Upper lobe of left lung (tissue), 4 donors: ENCODE measurements at regions not wholly inside any gene's neighbourhood (a gene's known extent, or its start where the extent isn't known, plus 50 kb on each side); places are given as distances from the start of the nearest gene placed in this dataset.

ENCODE experiments used
- CTCF ChIP-seq, 6 experiments: fragments of 450-650 bp in 4 of 6; fragments of 200-600 bp in 2 of 6; sonication (generic) in 2 of 6; IDR thresholded peaks; one replicate each; pipeline ENCODE4 v1.5.1; 2016 to 2019; ENCODE audit warnings: antibody characterized with exemption in 6 of 6
- EP300 ChIP-seq, 4 donors: sonication (generic); formaldehyde crosslinking; IDR thresholded peaks; one replicate each; pipeline ENCODE4 v1.5.1; 2017; ENCODE audit warnings: antibody characterized with exemption in 4 of 4, control low read depth in 2 of 4
- POLR2A ChIP-seq, 4 donors: fragments of 450-650 bp; IDR thresholded peaks; one replicate each; pipeline ENCODE4 v1.5.1; 2016 to 2017; ENCODE audit warnings: antibody characterized with exemption in 4 of 4, mild to moderate bottlenecking in 2 of 4
- POLR2AphosphoS5 ChIP-seq, 2 donors: sonication (generic); formaldehyde crosslinking; IDR thresholded peaks; one replicate each; pipeline ENCODE4 v1.5.1; 2017; ENCODE audit warnings: antibody characterized with exemption in 2 of 2

GRCh38 chr11:70786021-70786665 lies 387.8 kb downstream of the CTTN start:
- no peak for TF ChIP-seq POLR2A (IDR thresholded peaks at IDR 0.05)
- no peak for TF ChIP-seq CTCF (IDR thresholded peaks at IDR 0.05)
- TF ChIP-seq POLR2AphosphoS5 (IDR thresholded peaks at IDR 0.05), result no peak
- no peak for TF ChIP-seq EP300 (IDR thresholded peaks at IDR 0.05)
